Activated T-helper 2 cell treated with anti-CD3 and anti-CD28 coated beads, Interferon-gamma antibody, Interleukin-2, Interleukin-4, amounts not matched to agents 10 μg/mL and 5 μg/mL and 100 μg/mL, durations not matched to agents 14 hours and 24 hours and 36 hours (primary cell): ENCODE measurements at regions not wholly inside any gene's neighbourhood (a gene's known extent, or its start where the extent isn't known, plus 50 kb on each side); places are given as distances from the start of the nearest gene placed in this dataset.

Source experiments
- DNase-seq: peaks from one replicate; pipeline ENCODE4 v3.0.0; 2021; ENCODE audit warnings: low spot score
- H3K27ac Mint-ChIP-seq: one replicate; pipeline ENCODE4 v1.8.0; 2021; ENCODE audit warnings: mixed read lengths
- H3K27me3 Mint-ChIP-seq: one replicate; pipeline ENCODE4 v1.8.0; 2021; ENCODE audit warnings: low read depth, mixed read lengths
- H3K36me3 Mint-ChIP-seq: one replicate; pipeline ENCODE4 v1.8.0; 2021; ENCODE audit warnings: low read depth, mixed read lengths
- H3K4me1 Mint-ChIP-seq: one replicate; pipeline ENCODE4 v1.8.0; 2021; ENCODE audit warnings: low read depth, mixed read lengths
- H3K4me3 Mint-ChIP-seq: one replicate; pipeline ENCODE4 v1.8.0; 2021; ENCODE audit warnings: low read depth, mild to moderate bottlenecking, moderate library complexity, mixed read lengths
- H3K9me3 Mint-ChIP-seq: one replicate; pipeline ENCODE4 v1.8.0; 2021; ENCODE audit warnings: mixed read lengths
- intact Hi-C: fragments of 100-400 bp; cut with micrococcal nuclease; formaldehyde crosslinking; loops from one replicate; pipeline ENCODE4 v1.15.1; 2023

DNA sequence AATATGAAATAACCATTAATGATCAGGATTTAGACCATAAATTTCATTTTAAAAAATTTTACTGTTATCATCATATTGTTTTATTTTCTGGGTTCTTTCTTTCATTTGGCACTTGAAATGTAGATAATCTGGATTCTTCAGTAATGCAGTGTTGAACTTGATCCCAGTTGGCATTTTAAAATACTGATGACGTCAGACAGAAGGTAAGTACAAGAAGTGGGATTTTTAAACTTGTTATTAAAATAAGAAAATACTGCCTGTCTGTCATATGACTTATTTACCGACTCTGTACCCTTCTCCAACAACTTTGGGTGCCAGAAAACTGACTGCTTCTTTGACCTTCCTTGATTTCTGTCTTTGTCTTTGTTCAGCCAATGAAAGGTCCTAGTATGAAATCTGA is 415.1 kb upstream of the NEGR1 start:
- intact Hi-C loops, result no loop called here
- Mint-ChIP-seq H3K27me3 (no peaks in the 10 kb centered on the region), H3K4me1 (no peaks in the 10 kb centered on the region), H3K36me3 (no peaks in the 10 kb centered on the region), H3K4me3 (no peak overlapping the region), H3K27ac (no peak overlapping the region), H3K9me3 (peaks cover 8% of the 10 kb centered on the region)
- DNase-seq, result no peak

DNA sequence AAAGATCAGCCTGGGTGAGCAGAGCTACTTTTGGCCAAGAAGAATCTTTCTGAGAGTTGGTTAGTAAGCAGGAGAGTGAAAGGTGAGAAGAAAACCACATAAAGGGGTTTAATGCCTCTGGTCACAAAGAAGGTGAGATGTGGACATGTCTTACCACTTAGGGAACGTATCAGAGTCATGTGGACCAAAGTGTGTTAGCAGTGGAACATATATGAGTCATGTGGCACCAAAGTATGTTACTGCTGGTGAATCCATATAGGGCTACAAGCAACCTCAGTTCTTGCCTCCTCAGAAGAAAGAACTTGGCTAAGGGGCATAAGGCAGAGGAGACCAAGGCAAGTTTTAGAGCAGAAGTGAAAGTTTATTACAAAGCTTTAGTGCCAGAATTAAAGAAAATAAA is 411.6 kb upstream of the NEGR1 start:
- peaks cover 8% of the 10 kb centered on the region for H3K9me3 Mint-ChIP-seq
- H3K27me3 Mint-ChIP-seq, result no peaks in the 10 kb centered on the region
- H3K4me1 Mint-ChIP-seq, result no peaks in the 10 kb centered on the region
- no peak overlapping the region for H3K27ac Mint-ChIP-seq
- no peak for DNase-seq
- intact Hi-C loops, result no loop called here
- no peaks in the 10 kb centered on the region for H3K36me3 Mint-ChIP-seq
- no peak overlapping the region for H3K4me3 Mint-ChIP-seq

DNA sequence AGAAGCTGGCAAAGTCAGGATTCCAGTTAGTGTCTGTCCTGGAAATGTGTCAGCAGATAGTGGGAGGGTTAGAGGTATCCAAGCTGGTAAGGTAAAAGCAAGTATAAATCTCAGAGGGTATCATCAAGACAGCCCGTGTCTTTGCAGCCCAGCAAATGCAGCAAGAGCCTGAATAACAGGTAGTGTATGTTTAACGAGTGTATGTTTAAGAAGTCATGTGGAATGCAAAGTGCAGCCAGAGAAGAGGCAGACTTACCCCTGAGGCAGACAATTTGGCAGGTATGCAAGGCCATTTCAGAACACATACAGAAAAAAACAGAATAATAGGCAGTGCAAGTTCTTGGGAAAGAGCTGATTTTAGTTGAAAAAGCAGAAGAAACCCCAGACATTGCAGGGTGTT is 411.0 kb upstream of the NEGR1 start:
- H3K4me3 Mint-ChIP-seq, result no peak overlapping the region
- H3K9me3 Mint-ChIP-seq, result peaks cover 8% of the 10 kb centered on the region
- no peaks in the 10 kb centered on the region for H3K4me1 Mint-ChIP-seq
- no peaks in the 10 kb centered on the region for H3K27me3 Mint-ChIP-seq
- no peak for DNase-seq
- H3K27ac Mint-ChIP-seq, result no peak overlapping the region
- H3K36me3 Mint-ChIP-seq, result no peaks in the 10 kb centered on the region
- intact Hi-C loops, result no loop called here

DNA sequence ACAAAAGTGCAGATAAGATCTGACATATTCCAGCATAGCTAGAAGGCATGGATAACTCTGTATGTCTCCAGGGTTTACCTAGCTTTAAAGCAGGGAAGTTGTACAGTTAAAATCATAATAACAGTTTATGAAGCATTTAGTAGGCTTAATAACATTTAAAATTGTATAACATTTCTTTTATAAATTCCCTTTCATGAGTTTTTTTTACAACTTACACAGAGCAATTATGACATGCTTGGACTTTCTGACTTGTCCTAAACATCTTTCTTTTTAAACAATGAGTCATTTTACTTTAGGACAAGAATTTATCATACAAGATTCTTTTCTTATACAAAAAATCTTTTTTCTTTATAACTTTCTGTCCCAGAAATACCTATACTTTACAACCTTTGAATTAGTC is 408.5 kb upstream of the NEGR1 start:
- H3K27me3 Mint-ChIP-seq, result no peaks in the 10 kb centered on the region

DNA sequence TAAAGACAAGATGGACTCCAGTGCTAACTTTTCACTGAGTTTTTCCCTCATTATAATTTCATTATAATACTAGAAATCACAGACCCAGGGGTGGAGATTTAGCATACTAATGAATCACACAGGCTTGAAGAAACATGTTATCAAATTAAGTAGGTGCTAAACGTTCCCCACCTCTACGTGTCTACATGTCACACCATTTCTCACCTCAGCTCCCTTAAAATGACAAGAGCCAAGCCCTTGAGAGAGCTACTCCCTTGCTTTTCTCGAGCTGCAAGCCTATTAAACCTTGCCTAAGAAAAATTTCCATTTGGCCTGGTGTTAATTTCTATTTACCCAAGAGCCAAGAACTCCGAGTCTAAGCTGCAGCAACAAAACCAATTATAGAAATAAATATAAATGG is 396.3 kb upstream of the NEGR1 start:
- no peak overlapping the region for H3K27ac Mint-ChIP-seq
- H3K4me1 Mint-ChIP-seq, result no peaks in the 10 kb centered on the region
- H3K9me3 Mint-ChIP-seq, result no peaks in the 10 kb centered on the region
- H3K27me3 Mint-ChIP-seq, result no peaks in the 10 kb centered on the region
- DNase-seq, result no peak
- intact Hi-C loops, result no loop called here
- H3K36me3 Mint-ChIP-seq, result no peaks in the 10 kb centered on the region
- H3K4me3 Mint-ChIP-seq, result no peak overlapping the region

More for the DNA sequence above, 408.5 kb upstream of the NEGR1 start:
- intact Hi-C loops, result no loop called here
- H3K4me1 Mint-ChIP-seq, result no peaks in the 10 kb centered on the region
- H3K4me3 Mint-ChIP-seq, result no peak overlapping the region
- H3K36me3 Mint-ChIP-seq, result no peaks in the 10 kb centered on the region
- H3K9me3 Mint-ChIP-seq, result peaks cover 20% of the 10 kb centered on the region
- H3K27ac Mint-ChIP-seq, result no peak overlapping the region
- no peak for DNase-seq

DNA sequence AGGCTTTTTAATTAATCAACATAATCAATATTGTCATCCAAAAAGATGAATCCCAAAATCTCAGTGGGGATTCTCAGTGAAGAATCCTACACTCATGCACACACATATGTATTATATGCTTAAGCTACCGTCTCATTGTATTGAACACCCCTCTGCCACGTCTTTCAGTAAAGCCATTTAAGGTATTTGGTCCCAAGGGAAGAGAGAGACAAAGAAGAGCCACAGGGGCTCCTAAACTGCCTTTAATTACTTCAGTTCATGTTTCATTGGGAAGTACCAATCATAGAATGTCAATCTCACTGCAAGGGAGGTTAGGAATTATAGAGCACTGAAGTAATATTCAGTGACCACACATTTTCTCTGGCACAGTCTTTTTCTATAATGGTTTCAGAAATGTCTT is 388.6 kb upstream of the NEGR1 start:
- Mint-ChIP-seq H3K27me3 (no peaks in the 10 kb centered on the region), H3K27ac (no peak overlapping the region), H3K4me3 (no peak overlapping the region), H3K4me1 (no peaks in the 10 kb centered on the region), H3K36me3 (no peaks in the 10 kb centered on the region), H3K9me3 (no peaks in the 10 kb centered on the region)
- DNase-seq, result no peak
- intact Hi-C loops, result no loop called here

DNA sequence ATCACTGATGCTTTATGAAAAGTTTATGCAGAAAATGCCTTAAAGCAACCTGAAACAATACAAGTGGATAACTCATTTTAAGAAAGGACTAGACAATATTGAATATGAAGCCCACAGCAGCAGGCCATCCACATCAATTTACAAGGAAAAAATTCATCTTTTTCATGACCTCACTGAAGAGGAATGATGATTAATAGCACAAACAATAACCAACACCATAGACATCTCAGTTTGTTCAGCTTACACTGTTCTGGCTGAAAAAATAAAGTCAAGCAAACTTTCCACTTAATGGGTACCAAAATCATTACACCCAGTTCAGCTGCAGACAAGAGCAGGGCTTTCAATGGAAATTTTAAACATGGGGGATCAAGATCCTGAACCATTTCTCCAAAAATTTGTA is 380.6 kb upstream of the NEGR1 start:
- Mint-ChIP-seq H3K27me3 (no peaks in the 10 kb centered on the region), H3K4me1 (no peaks in the 10 kb centered on the region), H3K27ac (no peak overlapping the region), H3K9me3 (no peaks in the 10 kb centered on the region), H3K4me3 (no peak overlapping the region), H3K36me3 (no peaks in the 10 kb centered on the region)
- intact Hi-C loops, result no loop called here
- DNase-seq, result no peak

DNA sequence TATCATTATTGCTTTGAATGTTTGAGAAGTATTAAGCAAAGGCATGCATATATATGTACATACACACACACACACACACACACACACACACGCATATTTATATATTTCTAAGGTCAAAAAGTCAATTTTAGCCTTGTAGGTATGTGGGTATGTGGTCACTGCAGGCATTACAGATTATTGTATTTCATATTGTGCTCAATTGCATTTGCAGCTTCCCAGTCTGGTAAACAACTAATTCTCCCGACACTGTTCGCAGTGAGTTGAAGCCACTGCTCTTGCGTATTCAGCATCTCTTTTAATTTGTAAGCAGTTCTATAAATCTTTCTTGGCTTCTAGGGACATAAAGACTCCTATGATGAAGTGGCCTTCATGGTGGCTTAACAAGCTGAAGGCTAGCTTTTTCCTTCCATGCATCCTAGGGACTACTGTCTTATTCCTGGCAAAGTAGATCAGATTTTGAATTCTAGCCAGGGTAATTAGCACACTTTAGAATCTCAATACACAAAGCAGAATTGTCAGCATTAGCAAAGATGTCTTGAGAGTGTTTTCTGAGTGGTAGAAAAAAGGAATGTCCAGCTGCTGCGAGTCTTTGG is 368.6 kb upstream of the NEGR1 start:
- no peak for DNase-seq
- Mint-ChIP-seq H3K27me3 (no peaks in the 10 kb centered on the region), H3K4me1 (no peaks in the 10 kb centered on the region), H3K27ac (no peak overlapping the region), H3K36me3 (no peaks in the 10 kb centered on the region), H3K9me3 (no peaks in the 10 kb centered on the region), H3K4me3 (no peak overlapping the region)
- intact Hi-C loops, result no loop called here

DNA sequence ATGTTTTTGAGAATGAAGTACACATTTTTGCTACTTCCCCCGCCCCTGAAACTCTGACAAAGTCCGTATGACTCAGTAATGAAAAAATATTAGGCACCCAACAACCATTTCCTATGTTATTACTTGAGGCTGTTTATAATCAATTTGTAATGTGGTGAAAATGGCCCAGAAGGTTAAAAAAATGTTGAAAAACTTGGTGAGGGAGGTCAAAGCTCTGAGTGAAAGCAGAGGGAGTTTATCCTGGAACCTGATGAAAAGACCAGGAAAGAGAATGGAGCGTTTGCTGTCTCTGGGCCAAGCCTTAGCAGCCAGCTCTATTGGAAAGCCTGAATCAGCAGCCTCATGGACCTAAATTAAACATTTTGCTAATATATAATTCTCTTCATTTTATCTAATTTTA is 367.7 kb upstream of the NEGR1 start:
- Mint-ChIP-seq H3K36me3 (no peaks in the 10 kb centered on the region), H3K9me3 (no peaks in the 10 kb centered on the region), H3K4me3 (no peak overlapping the region), H3K27me3 (no peaks in the 10 kb centered on the region), H3K4me1 (no peaks in the 10 kb centered on the region), H3K27ac (no peak overlapping the region)
- no peak for DNase-seq
- intact Hi-C loops, result no loop called here

DNA sequence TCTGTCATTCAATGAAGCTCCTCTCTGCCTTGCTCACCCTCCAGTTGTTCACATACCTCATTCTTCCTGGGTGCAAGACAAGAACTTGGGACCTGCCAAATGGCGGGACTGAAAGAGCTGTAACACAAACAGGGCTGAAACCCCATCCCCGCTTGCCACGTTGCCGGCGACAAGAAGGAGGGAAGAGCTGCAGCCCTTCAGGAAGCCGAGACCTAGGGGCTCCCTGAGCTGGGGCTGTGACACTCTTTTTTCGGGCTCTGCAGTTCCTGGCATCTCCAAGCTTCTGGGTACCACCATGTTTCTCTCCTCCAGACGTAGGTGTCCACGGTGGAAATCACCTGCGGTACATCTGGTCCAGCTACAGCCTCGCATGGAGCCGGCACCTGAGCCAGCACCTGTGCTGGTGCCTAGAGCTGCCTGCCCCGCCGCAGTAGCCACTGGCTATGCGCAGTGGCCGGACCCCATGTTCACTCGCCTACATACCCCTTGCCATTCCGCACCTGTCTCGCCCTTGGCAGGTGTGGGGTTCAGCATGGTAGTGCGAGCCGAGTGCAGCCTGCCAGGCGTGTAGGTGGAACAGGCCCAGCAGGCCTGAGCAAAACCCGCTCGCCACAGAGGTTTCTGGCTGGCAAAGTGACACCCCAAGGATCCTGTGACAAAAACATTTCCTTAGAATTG is 367.0 kb upstream of the NEGR1 start:
- intact Hi-C loops, result no loop called here
- H3K27ac Mint-ChIP-seq, result no peak overlapping the region
- H3K27me3 Mint-ChIP-seq, result no peaks in the 10 kb centered on the region
- no peaks in the 10 kb centered on the region for H3K36me3 Mint-ChIP-seq
- H3K4me1 Mint-ChIP-seq, result no peaks in the 10 kb centered on the region
- H3K4me3 Mint-ChIP-seq, result no peak overlapping the region
- DNase-seq, result no peak
- H3K9me3 Mint-ChIP-seq, result no peaks in the 10 kb centered on the region

DNA sequence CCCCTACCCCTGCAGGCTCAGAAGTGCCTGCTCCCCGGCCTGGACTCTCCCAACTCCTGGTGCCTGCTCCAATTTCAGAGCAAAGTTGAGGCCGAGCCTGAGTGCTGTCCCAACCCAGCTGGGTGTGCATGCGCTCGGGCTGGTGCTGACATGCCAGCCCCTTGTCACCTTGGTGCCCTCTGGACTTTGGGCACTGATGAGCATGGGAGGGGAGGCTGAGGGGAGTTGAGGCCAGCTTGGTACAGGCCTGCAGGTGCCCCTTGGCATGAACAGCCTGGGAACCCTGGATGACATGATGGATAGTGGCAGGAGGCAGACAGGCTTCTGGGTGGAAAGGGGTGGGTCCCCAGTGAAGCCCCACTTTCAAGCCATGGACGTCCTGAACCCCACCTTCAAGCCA is 366.1 kb upstream of the NEGR1 start:
- Mint-ChIP-seq H3K4me1 (no peaks in the 10 kb centered on the region), H3K27ac (no peak overlapping the region), H3K36me3 (no peaks in the 10 kb centered on the region), H3K4me3 (no peak overlapping the region), H3K9me3 (no peaks in the 10 kb centered on the region), H3K27me3 (no peaks in the 10 kb centered on the region)
- no peak for DNase-seq
- intact Hi-C loops, result no loop called here

DNA sequence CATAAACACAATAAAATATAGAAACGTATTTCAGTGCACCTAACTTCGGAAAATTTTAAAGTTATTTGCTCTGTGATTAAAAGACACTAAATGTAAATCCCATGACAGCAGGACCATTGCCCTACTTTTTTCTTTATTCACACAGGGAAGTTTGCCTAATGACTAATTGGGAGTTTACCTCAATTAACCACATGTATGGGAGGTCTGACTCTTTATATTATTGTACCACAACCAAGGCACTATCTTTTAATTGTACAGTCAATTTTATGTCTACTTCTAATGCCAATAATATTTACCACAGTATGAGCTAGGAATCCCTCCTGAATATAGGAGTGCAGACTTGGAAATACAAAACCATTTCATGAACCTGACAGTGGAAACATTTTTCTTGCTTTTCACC is 360.8 kb upstream of the NEGR1 start:
- Mint-ChIP-seq H3K27ac (no peak overlapping the region), H3K4me3 (no peak overlapping the region), H3K36me3 (no peaks in the 10 kb centered on the region), H3K27me3 (no peaks in the 10 kb centered on the region), H3K9me3 (no peaks in the 10 kb centered on the region), H3K4me1 (no peaks in the 10 kb centered on the region)
- intact Hi-C loops, result no loop called here
- no peak for DNase-seq

DNA sequence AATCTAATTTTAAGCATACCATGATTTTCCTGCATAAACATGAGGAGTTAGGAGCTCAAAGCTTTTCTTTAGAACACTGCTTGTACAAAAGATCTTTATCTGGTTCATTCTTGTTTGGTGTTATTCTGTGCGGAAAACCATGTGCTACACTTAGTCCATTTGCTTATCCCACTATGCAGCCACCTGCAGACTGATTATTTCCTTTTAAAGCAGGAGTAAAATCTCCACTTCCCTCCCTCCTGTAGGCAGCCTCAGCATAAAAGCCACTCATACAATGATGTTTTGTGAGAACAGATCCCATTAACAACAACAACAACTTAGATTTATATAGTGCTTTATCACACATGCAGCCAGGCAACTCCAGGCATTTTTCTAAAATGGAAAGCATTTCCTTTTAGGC is 355.3 kb upstream of the NEGR1 start:
- no peaks in the 10 kb centered on the region for H3K4me1 Mint-ChIP-seq
- DNase-seq, result no peak
- no peaks in the 10 kb centered on the region for H3K36me3 Mint-ChIP-seq
- H3K4me3 Mint-ChIP-seq, result no peak overlapping the region
- no peaks in the 10 kb centered on the region for H3K27me3 Mint-ChIP-seq
- no peaks in the 10 kb centered on the region for H3K9me3 Mint-ChIP-seq
- H3K27ac Mint-ChIP-seq, result no peak overlapping the region
- intact Hi-C loops, result no loop called here

DNA sequence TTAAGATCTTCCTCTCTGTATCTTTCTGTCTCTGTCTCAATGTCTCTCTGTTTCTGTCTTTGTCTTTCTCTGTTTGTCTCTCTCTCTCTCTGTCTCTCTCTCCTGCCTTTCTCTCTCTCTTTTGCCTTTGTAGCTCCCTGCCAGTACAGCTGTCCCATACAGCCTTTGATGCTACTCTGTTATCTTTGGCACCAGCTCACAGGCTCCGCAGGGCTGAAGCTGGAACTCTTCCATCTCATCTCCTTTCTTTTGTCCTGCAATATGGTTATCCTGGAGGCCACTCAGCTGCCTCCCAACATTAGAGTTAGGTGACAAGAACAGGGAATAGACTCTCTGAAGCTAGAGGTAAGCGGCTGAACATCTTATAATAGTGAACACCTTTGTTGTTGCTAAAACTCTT is 354.3 kb upstream of the NEGR1 start:
- Mint-ChIP-seq H3K4me3 (no peak overlapping the region), H3K27me3 (no peaks in the 10 kb centered on the region), H3K4me1 (no peaks in the 10 kb centered on the region), H3K27ac (no peak overlapping the region), H3K36me3 (no peaks in the 10 kb centered on the region), H3K9me3 (no peaks in the 10 kb centered on the region)
- DNase-seq, result no peak
- intact Hi-C loops, result no loop called here
